AG04450 (cell line): ENCODE measurements at regions not wholly inside any gene's neighbourhood (a gene's known extent, or its start where the extent isn't known, plus 50 kb on each side); places are given as distances from the start of the nearest gene placed in this dataset.

Experiments
- CTCF ChIA-PET: fragments of 300-600, 350-600 bp; formaldehyde crosslinking; extraction: SDS; loops from one replicate; lab custom pipeline; 2022; ENCODE audit warnings: antibody characterized with exemption, inconsistent platforms; lab: Charles Lee
- POLR2A ChIA-PET: fragments of 350-600 bp; formaldehyde crosslinking; extraction: SDS; loops from one replicate; lab custom pipeline; 2021; ENCODE audit warnings: antibody characterized with exemption, inconsistent platforms; lab: Yijun Ruan, JAX
- DNase-seq: peaks from one replicate; pipeline ENCODE4 v3.0.0-alpha.2; 2011; ENCODE audit warnings: low read depth, low spot score
- H3K27ac ChIP-seq: one replicate; pipeline ENCODE4 v1.5.1; 2012; ENCODE audit warnings: low read depth, low read length, control low read depth
- H3K27me3 ChIP-seq: one replicate; pipeline ENCODE4 v1.6.0; 2012; ENCODE audit warnings: low read length; ENCODE audit not compliant: control insufficient read depth, insufficient read depth
- H3K4me3 ChIP-seq: 2 replicates; pipeline ENCODE4 v1.5.1; 2011; ENCODE audit warnings: mild to moderate bottlenecking, low read depth, low read length, control low read depth
- H3K9me3 ChIP-seq: 2 replicates; pipeline ENCODE4 v1.5.1; 2012; ENCODE audit warnings: low read length; ENCODE audit not compliant: control insufficient read depth, insufficient read depth
- TF ChIP-seq, protein P1 (sequence below): IDR thresholded peaks from 2 replicates; pipeline ENCODE4 v1.5.1; 2011; ENCODE audit warnings: low read depth, low read length, control low read depth, inconsistent platforms

DNA sequence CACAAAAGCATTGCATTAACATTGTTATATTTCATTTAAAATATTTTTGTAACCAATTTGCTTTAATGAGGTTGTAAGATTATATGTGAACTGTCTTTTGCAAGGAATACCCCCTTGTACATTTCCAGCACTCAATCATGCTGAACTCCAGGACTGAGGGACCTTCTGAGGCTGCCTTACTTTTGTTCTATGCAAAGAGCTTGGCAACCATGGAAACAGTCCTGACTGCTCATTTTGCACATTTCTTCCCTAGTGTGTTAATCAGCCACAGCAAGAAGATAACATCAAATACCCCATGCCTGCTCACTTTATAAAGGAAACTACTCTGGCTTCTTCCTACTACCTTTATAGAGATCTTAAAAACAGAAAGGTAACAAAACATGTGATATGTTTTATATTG lies 355.6 kb upstream of the IZUMO3 start:
- H3K4me3 ChIP-seq = no peak overlapping the region
- H3K27me3 ChIP-seq = no peaks in the 10 kb centered on the region
- CTCF ChIA-PET = no interaction called here
- TF ChIP-seq, protein P1, sequence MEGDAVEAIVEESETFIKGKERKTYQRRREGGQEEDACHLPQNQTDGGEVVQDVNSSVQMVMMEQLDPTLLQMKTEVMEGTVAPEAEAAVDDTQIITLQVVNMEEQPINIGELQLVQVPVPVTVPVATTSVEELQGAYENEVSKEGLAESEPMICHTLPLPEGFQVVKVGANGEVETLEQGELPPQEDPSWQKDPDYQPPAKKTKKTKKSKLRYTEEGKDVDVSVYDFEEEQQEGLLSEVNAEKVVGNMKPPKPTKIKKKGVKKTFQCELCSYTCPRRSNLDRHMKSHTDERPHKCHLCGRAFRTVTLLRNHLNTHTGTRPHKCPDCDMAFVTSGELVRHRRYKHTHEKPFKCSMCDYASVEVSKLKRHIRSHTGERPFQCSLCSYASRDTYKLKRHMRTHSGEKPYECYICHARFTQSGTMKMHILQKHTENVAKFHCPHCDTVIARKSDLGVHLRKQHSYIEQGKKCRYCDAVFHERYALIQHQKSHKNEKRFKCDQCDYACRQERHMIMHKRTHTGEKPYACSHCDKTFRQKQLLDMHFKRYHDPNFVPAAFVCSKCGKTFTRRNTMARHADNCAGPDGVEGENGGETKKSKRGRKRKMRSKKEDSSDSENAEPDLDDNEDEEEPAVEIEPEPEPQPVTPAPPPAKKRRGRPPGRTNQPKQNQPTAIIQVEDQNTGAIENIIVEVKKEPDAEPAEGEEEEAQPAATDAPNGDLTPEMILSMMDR = no peak
- DNase-seq = no peak
- no peak overlapping the region for H3K27ac ChIP-seq
- H3K9me3 ChIP-seq = peaks cover 13% of the 10 kb centered on the region
- POLR2A ChIA-PET = no interaction called here

DNA sequence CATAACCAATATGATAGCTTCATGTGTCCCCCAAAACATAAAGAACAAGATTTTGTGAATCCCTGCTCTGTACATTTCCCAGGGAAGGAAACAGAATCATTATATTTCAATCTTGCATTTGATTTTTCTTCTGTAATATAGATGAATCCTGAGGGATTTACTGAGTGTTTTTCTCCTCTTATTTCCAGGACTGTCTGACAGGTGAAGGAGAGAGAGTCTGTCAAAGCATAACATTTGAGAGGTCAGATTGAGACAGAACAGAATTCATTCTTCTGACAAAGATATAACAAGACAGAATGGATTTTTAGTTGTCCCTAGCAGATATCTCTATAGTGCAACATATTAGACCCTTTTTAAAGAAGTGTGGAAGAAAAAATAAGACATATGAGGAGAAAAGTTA lies 354.5 kb upstream of the IZUMO3 start:
- no peaks in the 10 kb centered on the region for H3K27me3 ChIP-seq
- H3K27ac ChIP-seq = no peak overlapping the region
- DNase-seq = no peak
- H3K9me3 ChIP-seq = peaks cover 13% of the 10 kb centered on the region
- POLR2A ChIA-PET = no interaction called here
- no peak overlapping the region for H3K4me3 ChIP-seq
- CTCF ChIA-PET = no interaction called here
- TF ChIP-seq, protein P1 = no peak

DNA sequence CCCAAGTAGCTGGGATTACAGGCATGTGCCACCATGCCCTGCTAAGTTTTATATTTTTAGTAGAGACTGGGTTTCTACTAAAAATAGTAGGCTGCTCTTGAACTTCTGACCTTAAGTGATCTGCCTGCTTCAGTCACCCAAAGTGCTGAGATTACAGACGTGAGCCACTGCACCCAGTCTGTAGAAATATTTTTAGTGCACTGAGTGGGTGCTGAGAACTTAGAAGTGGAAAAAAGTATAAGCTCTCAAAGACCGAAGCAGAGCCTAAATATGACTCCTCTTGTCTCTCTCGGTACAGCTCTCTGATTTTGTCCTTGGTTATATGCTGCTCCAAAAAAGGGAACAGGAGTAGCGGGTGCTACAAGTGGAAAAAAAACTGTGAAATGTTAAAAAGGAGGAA lies 353.8 kb upstream of the IZUMO3 start:
- Histone ChIP-seq H3K4me3 (no peak overlapping the region), H3K27ac (no peak overlapping the region), H3K9me3 (peaks cover 13% of the 10 kb centered on the region), H3K27me3 (no peaks in the 10 kb centered on the region)
- TF ChIP-seq, protein P1 = no peak
- CTCF ChIA-PET = no interaction called here
- no peak for DNase-seq
- POLR2A ChIA-PET = no interaction called here

DNA sequence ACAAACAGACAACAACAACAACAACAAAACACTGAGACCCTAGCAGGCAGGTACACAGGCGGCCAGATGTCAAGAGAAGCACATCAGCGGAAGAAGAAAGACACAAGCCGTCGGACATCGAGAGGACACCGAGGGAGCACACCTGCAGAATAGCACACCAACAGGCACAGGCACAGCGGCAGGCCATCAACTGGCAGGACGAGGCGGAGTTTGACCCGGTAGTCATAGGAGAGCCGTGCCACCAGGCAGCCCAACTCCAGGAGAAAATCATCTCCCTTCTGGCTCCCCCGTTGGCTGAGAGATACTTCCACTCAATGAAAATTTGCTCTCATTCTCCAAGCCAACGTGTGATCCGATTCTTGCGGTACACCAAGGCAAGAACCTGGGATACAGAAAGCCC lies 352.1 kb upstream of the IZUMO3 start:
- CTCF ChIA-PET = no interaction called here
- Histone ChIP-seq H3K9me3 (peaks cover 13% of the 10 kb centered on the region), H3K4me3 (no peak overlapping the region), H3K27ac (no peak overlapping the region), H3K27me3 (no peaks in the 10 kb centered on the region)
- no peak for DNase-seq
- TF ChIP-seq, protein P1 = no peak
- POLR2A ChIA-PET = no interaction called here

DNA sequence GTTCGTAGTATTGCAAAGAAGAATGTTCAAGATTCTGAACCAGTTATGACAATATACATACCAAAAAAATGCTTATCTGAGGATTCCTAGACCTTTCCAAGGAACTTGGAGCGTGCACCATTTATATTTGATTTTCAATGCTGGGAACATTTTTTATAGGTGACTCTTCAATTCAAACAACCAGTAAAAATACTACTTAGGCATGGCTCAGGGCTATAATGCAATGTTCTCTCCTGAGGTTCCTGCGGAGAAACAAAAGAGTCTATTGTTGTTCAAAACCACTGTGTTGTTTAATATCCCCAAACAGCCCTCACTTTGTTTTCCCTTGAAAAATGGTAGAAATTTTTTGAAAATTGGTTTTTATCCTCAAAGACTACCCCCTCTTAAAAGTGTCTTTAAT lies 335.7 kb upstream of the IZUMO3 start:
- TF ChIP-seq, protein P1 = no peak
- POLR2A ChIA-PET = no interaction called here

More for the DNA sequence above, 335.7 kb upstream of the IZUMO3 start:
- no peak overlapping the region for H3K27ac ChIP-seq
- H3K9me3 ChIP-seq = no peaks in the 10 kb centered on the region; the same call in 1 of the 2 replicates
- no peak for DNase-seq
- H3K4me3 ChIP-seq = no peak overlapping the region
- CTCF ChIA-PET = no interaction called here
- H3K27me3 ChIP-seq = no peaks in the 10 kb centered on the region
